ENCODE measurements at regions not wholly inside any gene's neighbourhood (a gene's known extent, or its start where the extent isn't known, plus 50 kb on each side); places are given as distances from the start of the nearest gene placed in this dataset.

- DNase-seq = no peak
Observed at GRCh38 chr1:168381850-168382249, 101.2 kb downstream of the TBX19 start.

- DNase-seq = no peak
Observed at GRCh38 chr1:168380945-168381344, 100.3 kb downstream of the TBX19 start.

- no peak for DNase-seq
Observed at GRCh38 chr1:168379104-168379860, 98.6 kb downstream of the TBX19 start.

- no peak for DNase-seq
Observed at GRCh38 chr1:168375566-168376300, 95.1 kb downstream of the TBX19 start.

GRCh38 chr1:168374566-168374965 is 93.9 kb downstream of the TBX19 start:
- no peak for DNase-seq

- DNase-seq = no peak
Observed at GRCh38 chr1:168373869-168374268, 93.2 kb downstream of the TBX19 start.

GRCh38 chr1:168372861-168373371 is 92.2 kb downstream of the TBX19 start:
- no peak for DNase-seq

- DNase-seq = no peak
Observed at GRCh38 chr1:168372307-168372706, 91.6 kb downstream of the TBX19 start.

GRCh38 chr1:168371477-168371876 is 90.8 kb downstream of the TBX19 start:
- no peak for DNase-seq

- DNase-seq = no peak
Observed at GRCh38 chr1:168370586-168370985, 89.9 kb downstream of the TBX19 start.

GRCh38 chr1:168369655-168370054 is 89.0 kb downstream of the TBX19 start:
- no peak for DNase-seq

- no peak for DNase-seq
Observed at GRCh38 chr1:168368131-168368530, 87.5 kb downstream of the TBX19 start.

GRCh38 chr1:168365719-168366479 is 85.2 kb downstream of the TBX19 start:
- no peak for DNase-seq

Measured in NCI-H1694 (cell line).